Brain microvascular endothelial cell (primary cell): ENCODE measurements at regions not wholly inside any gene's neighbourhood (a gene's known extent, or its start where the extent isn't known, plus 50 kb on each side); places are given as distances from the start of the nearest gene placed in this dataset.

Source experiments
- DNase-seq: peaks from one replicate; pipeline ENCODE4 v3.0.0-alpha.2; 2020
- H3K27ac ChIP-seq: fragments of 250-450 bp; sonication (Bioruptor Pico); 2 replicates; pipeline ENCODE4 v1.5.1; 2020; ENCODE audit warnings: mild to moderate bottlenecking, moderate library complexity
- H3K27me3 ChIP-seq: fragments of 250-450 bp; sonication (Bioruptor Pico); replicated peaks from 2 replicates; pipeline ENCODE4 v1.5.1; 2020; ENCODE audit warnings: mild to moderate bottlenecking
- H3K36me3 ChIP-seq: fragments of 250-450 bp; sonication (Bioruptor Pico); replicated peaks from 2 replicates; pipeline ENCODE4 v1.5.1; 2020; ENCODE audit warnings: mild to moderate bottlenecking
- H3K4me3 ChIP-seq: 2 replicates; pipeline ENCODE4 v1.5.1; 2011; ENCODE audit warnings: low read depth, mild to moderate bottlenecking, control low read depth, low read length, moderate library complexity
- CTCF ChIP-seq: IDR thresholded peaks from 2 replicates; pipeline ENCODE4 v1.5.1; 2011; ENCODE audit warnings: low read depth, mild to moderate bottlenecking, moderate library complexity, low read length, control low read depth, inconsistent platforms; ENCODE audit errors: missing control alignments
- in situ Hi-C: cut with HindIII; loops from 2 replicates; pipeline ENCODE4 v1.10.0; 2017; ENCODE audit warnings: low sequenced_read_pairs, low pct_ligation_motif_present

- Histone ChIP-seq H3K27ac (no peak overlapping the region), H3K36me3 (no peaks in the 10 kb centered on the region), H3K27me3 (no peaks in the 10 kb centered on the region), H3K4me3 (no peak overlapping the region)
- no peak for DNase-seq
- TF ChIP-seq CTCF = no peak
- in situ Hi-C loops = no loop called here
Observed at GRCh38 chr2:8416001-8416571, 265.8 kb upstream of the ID2 start.

GRCh38 chr2:8416849-8417832 lies 264.7 kb upstream of the ID2 start:
- Histone ChIP-seq H3K36me3 (no peaks in the 10 kb centered on the region), H3K27ac (no peak overlapping the region), H3K4me3 (no peak overlapping the region), H3K27me3 (no peaks in the 10 kb centered on the region)
- no peak for TF ChIP-seq CTCF
- no peak for DNase-seq
- in situ Hi-C loops = no loop called here

GRCh38 chr2:8418721-8419120 lies 263.1 kb upstream of the ID2 start:
- Histone ChIP-seq H3K4me3 (no peak overlapping the region), H3K27me3 (no peaks in the 10 kb centered on the region), H3K27ac (no peak overlapping the region), H3K36me3 (no peaks in the 10 kb centered on the region)
- in situ Hi-C loops = no loop called here
- TF ChIP-seq CTCF = no peak
- DNase-seq = peak; percentile 23

- no peaks in the 10 kb centered on the region for H3K27me3 ChIP-seq
- no peak for DNase-seq
- in situ Hi-C loops = no loop called here
- no peak overlapping the region for H3K27ac ChIP-seq
- TF ChIP-seq CTCF = no peak
- no peak overlapping the region for H3K4me3 ChIP-seq
- H3K36me3 ChIP-seq = no peaks in the 10 kb centered on the region
Observed at GRCh38 chr2:8421658-8422449, 260.0 kb upstream of the ID2 start.

- in situ Hi-C loops = no loop called here
- TF ChIP-seq CTCF = no peak
- Histone ChIP-seq H3K4me3 (no peak overlapping the region), H3K36me3 (no peaks in the 10 kb centered on the region), H3K27ac (no peak overlapping the region), H3K27me3 (no peaks in the 10 kb centered on the region)
- DNase-seq = peak; percentile 24
Observed at GRCh38 chr2:8422450-8422800, 259.4 kb upstream of the ID2 start.
